Activated effector memory CD4-positive, alpha-beta T cell treated with Interleukin-2 at 50 U/mL for 16 hours (primary cell): ENCODE measurements at regions not wholly inside any gene's neighbourhood (a gene's known extent, or its start where the extent isn't known, plus 50 kb on each side); places are given as distances from the start of the nearest gene placed in this dataset.

Experiments
- DNase-seq: peaks from one replicate; pipeline ENCODE4 v3.0.0-alpha.2; 2020

DNA sequence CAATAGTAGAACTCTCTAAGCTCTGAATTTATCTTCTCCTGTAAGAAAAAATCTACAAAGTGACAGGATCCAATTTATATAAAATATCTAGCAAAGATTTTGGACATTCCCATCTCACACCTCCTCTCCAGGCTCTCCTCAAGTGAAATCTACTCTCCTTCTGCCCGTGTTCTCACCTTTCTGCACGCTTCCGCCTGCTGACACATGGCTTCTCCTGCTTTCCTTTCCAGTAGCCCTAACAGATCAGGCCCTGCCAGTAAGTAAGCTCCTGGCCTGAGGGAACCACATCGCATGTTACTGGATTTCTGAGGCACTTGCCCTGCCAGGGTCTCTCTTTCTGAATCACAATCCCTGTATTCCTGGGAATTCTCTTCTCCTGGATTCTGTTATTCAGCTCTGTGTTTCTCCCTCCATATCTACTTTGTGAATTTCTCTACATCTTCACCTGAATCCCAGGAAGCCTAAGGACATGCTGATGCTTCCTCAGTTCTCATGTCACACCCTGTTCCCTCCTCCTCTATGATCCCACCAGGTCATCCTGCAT lies 53.3 kb upstream of the TOP3B start:
- no peak for DNase-seq

DNA sequence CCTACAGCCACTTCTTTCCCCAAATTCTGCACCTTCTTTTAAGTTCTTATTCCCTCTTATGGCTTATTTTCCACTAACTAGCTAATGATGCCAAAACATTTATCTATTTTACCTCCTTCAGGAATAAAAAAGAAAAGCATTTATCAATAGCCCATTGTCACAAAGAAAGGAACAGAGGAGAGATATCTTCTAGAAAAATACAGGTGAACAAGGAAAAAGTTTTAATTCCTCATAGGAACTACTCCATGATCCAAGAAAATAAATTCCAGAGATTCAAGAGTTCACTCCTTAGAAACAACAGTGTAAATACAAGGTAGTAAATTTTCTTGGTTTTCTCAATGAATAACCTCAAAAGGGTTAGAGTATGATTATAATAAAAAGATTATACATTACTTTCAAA lies 52.6 kb upstream of the TOP3B start:
- DNase-seq: no peak

DNA sequence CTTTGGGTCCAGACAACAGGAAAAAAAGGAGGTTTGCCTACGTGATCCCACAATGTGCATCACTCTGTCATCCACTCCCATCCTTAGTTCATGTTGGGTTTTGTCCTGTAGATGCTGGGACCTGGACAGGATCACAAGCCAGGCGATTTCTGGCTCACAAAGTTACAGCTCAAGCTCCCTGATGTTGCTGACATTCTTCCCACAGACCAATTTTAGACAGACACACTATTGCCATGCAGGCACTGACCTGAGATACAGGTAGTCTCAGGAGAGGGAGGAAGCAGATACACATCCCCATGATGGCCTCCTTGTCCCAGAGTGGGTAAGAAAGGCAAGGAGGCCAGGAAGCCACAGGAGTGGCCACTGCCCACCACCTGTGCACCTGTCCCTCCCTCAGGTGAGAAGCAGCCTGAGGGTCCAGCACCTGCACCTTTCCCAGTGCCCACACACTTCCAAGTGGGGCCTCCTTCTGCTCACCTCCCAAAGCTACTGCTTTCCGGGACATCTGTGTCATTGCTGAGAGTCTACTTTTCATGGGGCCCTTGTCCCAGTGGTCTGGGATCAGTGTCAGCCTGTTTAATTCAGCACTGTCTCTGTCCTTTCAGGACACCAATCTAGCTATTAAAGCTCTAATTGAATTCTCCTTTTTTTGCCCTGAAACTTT lies 52.0 kb upstream of the TOP3B start:
- DNase-seq: no peak

DNA sequence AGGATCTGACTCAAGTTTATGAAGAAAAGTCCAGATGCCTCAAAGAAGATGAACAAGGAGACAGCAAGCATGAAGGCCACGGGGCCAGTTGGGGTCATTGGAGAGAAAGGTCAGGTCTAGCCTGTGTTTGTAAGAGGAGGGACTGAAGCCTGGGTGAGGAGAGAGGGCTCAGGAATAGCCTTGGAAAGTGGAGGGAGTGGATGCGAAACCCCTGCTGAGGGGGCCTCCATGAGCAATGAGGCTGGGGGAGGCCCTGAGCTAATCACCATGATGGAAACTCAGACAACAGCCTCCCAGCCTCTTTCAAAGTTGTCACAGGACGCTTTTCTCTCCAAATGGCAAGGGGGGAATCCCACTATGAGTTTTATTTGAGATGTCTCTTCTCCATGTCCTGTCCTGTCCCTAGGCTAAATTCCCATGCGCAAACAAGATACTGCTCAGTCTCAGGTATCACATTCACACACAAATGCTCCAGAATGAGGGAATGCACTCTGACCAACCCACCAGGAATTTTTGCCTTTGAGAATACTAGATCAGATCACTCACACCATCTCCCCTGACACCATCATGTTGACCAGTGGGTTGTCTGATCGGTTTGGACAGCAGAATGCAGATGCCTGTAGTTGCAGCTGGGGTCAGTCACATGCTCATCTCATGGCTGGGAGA lies 51.3 kb upstream of the TOP3B start:
- no peak for DNase-seq

DNA sequence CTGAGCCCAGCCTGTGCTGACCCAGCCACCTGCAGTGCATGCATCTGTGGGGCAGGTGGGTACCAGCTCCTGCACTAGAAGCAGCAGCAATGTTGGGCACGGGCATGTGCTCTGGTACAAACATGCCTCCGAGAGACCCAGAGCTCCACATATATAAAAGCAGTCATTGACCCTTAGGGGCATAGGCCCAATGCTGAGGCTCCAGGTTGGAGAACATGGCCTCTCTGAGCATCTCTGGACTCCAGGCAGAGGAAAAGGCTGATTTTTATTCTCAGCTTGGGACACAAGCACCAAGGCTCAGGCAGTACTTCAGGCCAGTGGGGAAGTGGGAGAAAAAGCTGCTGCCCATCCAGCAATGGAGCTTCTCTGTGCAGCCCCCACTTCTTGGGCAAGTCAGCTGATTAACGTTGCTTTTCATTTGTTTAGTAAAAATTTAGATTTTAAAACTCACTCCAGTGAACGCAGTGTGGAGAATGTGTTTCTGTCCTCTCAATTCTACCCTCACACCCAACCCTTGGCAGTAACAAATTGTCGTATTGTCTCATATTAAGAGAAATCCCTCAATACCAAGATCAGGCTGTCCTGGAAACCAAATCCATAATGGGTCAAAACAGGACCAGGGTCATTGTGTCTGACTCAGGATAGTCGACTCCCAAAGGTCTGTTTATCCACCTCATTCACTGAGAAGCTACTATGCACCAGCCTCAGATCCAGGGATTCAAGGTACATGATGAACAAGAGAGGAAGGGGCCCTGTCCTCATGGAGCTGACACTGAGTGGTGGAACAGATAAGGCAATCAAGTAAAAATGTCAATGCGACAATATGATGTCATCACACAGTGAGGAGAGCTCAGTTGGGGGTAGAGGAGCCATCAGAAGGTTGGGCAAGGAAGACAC lies 50.6 kb upstream of the TOP3B start:
- DNase-seq: no peak

DNA sequence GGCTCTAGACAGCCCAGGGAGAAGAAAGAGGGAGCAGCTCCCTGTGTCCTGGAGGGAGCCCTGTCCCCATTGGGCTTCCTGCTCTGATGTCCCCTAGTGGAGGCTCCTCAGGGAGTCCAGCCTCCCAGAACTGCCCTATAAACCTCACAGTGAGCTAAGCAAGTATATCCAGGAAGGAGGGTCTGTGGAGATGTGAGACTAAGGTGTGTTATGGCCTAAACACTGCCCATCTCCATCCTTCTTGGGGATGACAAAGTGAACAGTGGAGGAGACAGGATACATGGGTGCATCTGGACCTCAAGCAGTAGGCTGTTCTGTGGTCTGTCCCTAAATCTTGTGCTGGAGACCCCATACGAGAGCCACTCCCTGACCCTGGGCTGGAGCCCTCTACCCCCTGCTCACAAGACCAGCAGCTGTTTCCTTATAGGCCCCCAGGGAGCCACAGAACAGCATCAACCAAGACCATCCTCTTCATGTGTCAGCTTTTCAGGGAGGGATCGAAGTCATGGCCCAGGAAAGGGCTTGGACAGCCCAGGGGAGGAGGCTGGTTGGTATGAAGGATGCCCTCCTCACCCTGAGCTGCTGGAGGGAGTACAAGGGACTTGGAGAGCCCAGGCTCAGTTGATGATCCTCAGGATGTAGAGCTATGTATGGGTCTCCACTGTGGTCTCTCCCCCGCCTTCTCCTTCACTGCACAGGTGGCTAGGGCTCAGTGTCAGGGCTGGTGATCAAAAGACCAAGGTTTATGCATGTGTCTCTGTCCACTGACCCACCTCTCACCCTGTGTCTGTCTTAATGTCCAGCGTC lies 49.7 kb upstream of the TOP3B start:
- DNase-seq: no peak
